ENCODE measurements at regions not wholly inside any gene's neighbourhood (a gene's known extent, or its start where the extent isn't known, plus 50 kb on each side); places are given as distances from the start of the nearest gene placed in this dataset.

DNA sequence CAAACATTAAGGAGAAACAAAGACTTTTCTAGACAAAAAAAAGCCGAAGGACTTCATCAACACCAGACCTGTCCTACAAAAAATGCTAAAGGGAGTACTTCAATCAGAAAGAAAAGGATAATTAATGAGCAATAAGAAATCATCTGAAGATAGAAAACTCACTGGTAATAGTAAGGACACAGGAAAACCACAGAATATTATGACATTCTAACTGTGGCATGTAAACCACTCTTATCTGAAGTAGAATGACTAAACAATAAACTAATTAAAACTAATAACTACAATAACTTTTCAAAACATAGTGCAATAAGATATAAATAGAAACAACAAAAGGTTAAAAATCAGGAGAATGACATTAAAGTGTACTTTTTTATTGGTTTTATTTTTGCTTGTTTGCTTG, 584.5 kb upstream of the CCDC54 start:
- WGBS, 2 donors = 98% methylated on average over 1 of the region's 1 CpG
- Histone ChIP-seq H3K9me3 (ENCODE audit: control insufficient read depth in 4 of 4, insufficient read depth in 3 of 4, low read length in 3 of 4) (no peaks in the 10 kb centered on the region), H3K36me3 (ENCODE audit: control insufficient read depth in 4 of 4, insufficient read depth in 4 of 4, low read length in 4 of 4) (no peaks in the 10 kb centered on the region), H3K9ac (ENCODE audit: insufficient read depth in 1 of 2, low read length in 2 of 2) (no peak overlapping the region), H3K27ac (ENCODE audit: low read depth in 1 of 2, low read length in 1 of 2) (no peak overlapping the region), H3K4me3 (no peak overlapping the region), H3K4me1 (ENCODE audit: control insufficient read depth in 5 of 5, insufficient read depth in 5 of 5, low read length in 5 of 5) (peaks cover 0 to 4% (median 0%) of the 10 kb centered on the region in 5 donors), H3K27me3 (ENCODE audit: control insufficient read depth in 3 of 3, insufficient read depth in 3 of 3, low read length in 2 of 3) (no peaks in the 10 kb centered on the region)
- no peak for ATAC-seq (ENCODE audit: insufficient read depth, low FRiP score)
- DNase-seq = no peak
- TF ChIP-seq CTCF (IDR thresholded peaks at IDR 0.05; ENCODE audit: control extremely low read depth, extremely low read depth) = no peak

DNA sequence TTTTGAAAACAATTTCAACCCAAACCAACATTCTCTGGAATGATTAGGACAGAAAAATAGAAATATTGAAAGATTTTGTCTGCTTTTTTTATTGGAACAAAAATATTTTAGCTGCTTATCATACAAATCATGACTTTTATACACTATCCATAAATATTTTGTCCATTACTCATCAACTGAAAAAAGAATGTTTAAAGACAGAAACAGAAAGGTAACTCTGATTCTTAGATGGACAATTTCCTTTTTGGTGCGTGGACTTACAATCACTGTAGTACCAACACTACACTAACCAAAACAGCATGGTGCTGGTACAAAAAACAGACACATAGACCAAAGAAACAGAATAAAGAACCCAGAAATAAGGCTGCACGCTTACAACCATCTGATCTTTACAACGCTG, 582.8 kb upstream of the CCDC54 start:
- DNase-seq (no peak), ATAC-seq (ENCODE audit: insufficient read depth, low FRiP score) (no peak)
- Histone ChIP-seq H3K4me1 (ENCODE audit: control insufficient read depth in 5 of 5, insufficient read depth in 5 of 5, low read length in 5 of 5) (no peaks in the 10 kb centered on the region), H3K9ac (ENCODE audit: insufficient read depth in 1 of 2, low read length in 2 of 2) (no peak overlapping the region), H3K27ac (ENCODE audit: low read depth in 1 of 2, low read length in 1 of 2) (no peak overlapping the region), H3K4me3 (no peak overlapping the region), H3K9me3 (ENCODE audit: control insufficient read depth in 4 of 4, insufficient read depth in 3 of 4, low read length in 3 of 4) (no peaks in the 10 kb centered on the region), H3K27me3 (ENCODE audit: control insufficient read depth in 3 of 3, insufficient read depth in 3 of 3, low read length in 2 of 3) (no peaks in the 10 kb centered on the region), H3K36me3 (ENCODE audit: control insufficient read depth in 4 of 4, insufficient read depth in 4 of 4, low read length in 4 of 4) (no peaks in the 10 kb centered on the region)
- no peak for TF ChIP-seq CTCF (IDR thresholded peaks at IDR 0.05; ENCODE audit: control extremely low read depth, extremely low read depth)
- 93 to 96% methylated on average over 3 of the region's 3 CpGs for whole genome bisulfite sequencing, 2 donors

DNA sequence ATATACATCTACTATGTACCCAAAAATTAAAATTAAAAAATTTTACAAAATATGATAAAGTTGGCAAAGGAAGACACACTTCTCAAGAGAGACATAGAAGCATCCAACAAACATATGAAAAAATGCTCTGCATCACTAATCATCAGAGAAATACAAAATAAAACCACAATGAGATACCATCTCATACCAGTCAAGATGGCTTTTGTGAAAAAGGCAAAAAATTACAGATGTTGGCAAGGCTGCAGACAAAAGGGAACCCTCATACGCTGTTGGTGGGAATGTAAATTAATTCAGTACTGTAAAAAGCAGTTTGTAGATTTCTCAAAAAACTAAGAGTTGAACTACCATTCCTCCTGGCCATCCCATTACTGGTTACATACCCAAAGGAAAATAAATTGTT, 581.7 kb upstream of the CCDC54 start:
- Histone ChIP-seq H3K27me3 (ENCODE audit: control insufficient read depth in 3 of 3, insufficient read depth in 3 of 3, low read length in 2 of 3) (no peaks in the 10 kb centered on the region), H3K36me3 (ENCODE audit: control insufficient read depth in 4 of 4, insufficient read depth in 4 of 4, low read length in 4 of 4) (no peaks in the 10 kb centered on the region), H3K9me3 (ENCODE audit: control insufficient read depth in 4 of 4, insufficient read depth in 3 of 4, low read length in 3 of 4) (no peaks in the 10 kb centered on the region), H3K27ac (ENCODE audit: low read depth in 1 of 2, low read length in 1 of 2) (no peak overlapping the region), H3K4me1 (ENCODE audit: control insufficient read depth in 5 of 5, insufficient read depth in 5 of 5, low read length in 5 of 5) (no peaks in the 10 kb centered on the region), H3K4me3 (no peak overlapping the region), H3K9ac (ENCODE audit: insufficient read depth in 1 of 2, low read length in 2 of 2) (no peak overlapping the region)
- DNase-seq = no peak
- no peak for TF ChIP-seq CTCF (IDR thresholded peaks at IDR 0.05; ENCODE audit: control extremely low read depth, extremely low read depth)
- 91 to 95% methylated on average over 1 of the region's 1 CpG for WGBS, 2 donors
- ATAC-seq (ENCODE audit: insufficient read depth, low FRiP score) = no peak

DNA sequence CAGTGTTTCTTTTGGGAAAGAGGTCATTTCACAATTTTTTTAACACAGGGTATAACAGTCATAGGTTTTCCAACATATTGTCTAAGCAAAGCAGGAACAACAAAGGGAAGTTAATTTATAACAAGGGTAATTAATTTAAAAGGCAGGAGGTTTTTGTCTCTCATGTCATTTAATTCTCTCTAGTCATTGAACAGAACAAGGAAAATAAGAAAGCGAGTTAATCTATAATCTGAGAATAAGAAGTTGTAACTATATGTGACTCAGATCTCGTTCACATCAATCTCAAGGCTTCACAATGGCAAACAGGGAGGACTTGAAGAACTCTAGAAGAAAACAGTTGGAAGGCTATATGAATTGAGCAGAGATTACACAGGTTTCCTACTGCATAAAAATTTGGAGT, 579.8 kb upstream of the CCDC54 start:
- Histone ChIP-seq H3K9me3 (ENCODE audit: control insufficient read depth in 4 of 4, insufficient read depth in 3 of 4, low read length in 3 of 4) (no peaks in the 10 kb centered on the region), H3K9ac (ENCODE audit: insufficient read depth in 1 of 2, low read length in 2 of 2) (no peak overlapping the region), H3K27me3 (ENCODE audit: control insufficient read depth in 3 of 3, insufficient read depth in 3 of 3, low read length in 2 of 3) (no peaks in the 10 kb centered on the region), H3K27ac (ENCODE audit: low read depth in 1 of 2, low read length in 1 of 2) (no peak overlapping the region), H3K4me1 (ENCODE audit: control insufficient read depth in 5 of 5, insufficient read depth in 5 of 5, low read length in 5 of 5) (no peaks in the 10 kb centered on the region), H3K4me3 (no peak overlapping the region), H3K36me3 (ENCODE audit: control insufficient read depth in 4 of 4, insufficient read depth in 4 of 4, low read length in 4 of 4) (no peaks in the 10 kb centered on the region)
- ATAC-seq (ENCODE audit: insufficient read depth, low FRiP score) (no peak), DNase-seq (no peak)
- TF ChIP-seq CTCF (IDR thresholded peaks at IDR 0.05; ENCODE audit: control extremely low read depth, extremely low read depth) = no peak
- 78 to 89% methylated on average over 2 of the region's 2 CpGs for WGBS, 2 donors
